H9 (cell line): ENCODE measurements at regions not wholly inside any gene's neighbourhood (a gene's known extent, or its start where the extent isn't known, plus 50 kb on each side); places are given as distances from the start of the nearest gene placed in this dataset.

Source experiments
- DNase-seq: peaks from one replicate; pipeline ENCODE4 v3.0.0-alpha.2; 2017
- H2AFZ ChIP-seq: one replicate; pipeline ENCODE4 v1.6.1; 2013; ENCODE audit warnings: mild to moderate bottlenecking, low read length, control low read depth, moderate library complexity
- H2AK5ac ChIP-seq: 2 replicates; pipeline ENCODE4 v1.6.1; 2013; ENCODE audit warnings: low read length, control low read depth, mixed read lengths; ENCODE audit not compliant: insufficient read length
- H2BK120ac ChIP-seq: one replicate; pipeline ENCODE4 v1.6.1; 2013; ENCODE audit warnings: low read depth, mild to moderate bottlenecking, low read length, control low read depth, inconsistent platforms; ENCODE audit not compliant: poor library complexity, severe bottlenecking
- H2BK12ac ChIP-seq: 2 replicates; pipeline ENCODE4 v1.6.1; 2013; ENCODE audit warnings: low read length, control low read depth, mixed read lengths, low read depth; ENCODE audit not compliant: insufficient read length
- H2BK15ac ChIP-seq: 2 replicates; pipeline ENCODE4 v1.6.1; 2013; ENCODE audit warnings: low read depth, low read length, control low read depth
- H2BK20ac ChIP-seq: one replicate; pipeline ENCODE4 v1.6.1; 2013; ENCODE audit warnings: low read depth, mild to moderate bottlenecking, low read length, control low read depth, inconsistent platforms; ENCODE audit not compliant: poor library complexity, severe bottlenecking
- H2BK5ac ChIP-seq: 2 replicates; pipeline ENCODE4 v1.6.1; 2013; ENCODE audit warnings: low read length, control low read depth, mixed read lengths; ENCODE audit not compliant: insufficient read length
- H3K14ac ChIP-seq: 2 replicates; pipeline ENCODE4 v1.6.1; 2013; ENCODE audit warnings: low read length, control low read depth; ENCODE audit not compliant: insufficient read depth
- H3K18ac ChIP-seq: 2 replicates; pipeline ENCODE4 v1.6.1; 2013; ENCODE audit warnings: low read depth, mild to moderate bottlenecking, mixed read lengths, low read length, control low read depth; ENCODE audit not compliant: insufficient read length
- H3K23ac ChIP-seq: 2 replicates; pipeline ENCODE4 v1.6.1; 2013; ENCODE audit warnings: low read length, control low read depth, mixed read lengths, low read depth; ENCODE audit not compliant: insufficient read length
- H3K23me2 ChIP-seq: 2 replicates; pipeline ENCODE4 v1.6.1; 2013; ENCODE audit warnings: low read depth, mild to moderate bottlenecking, mixed read lengths, low read length, control low read depth; ENCODE audit not compliant: insufficient read length, poor library complexity, severe bottlenecking
- H3K27ac ChIP-seq: 2 replicates; pipeline ENCODE4 v1.5.1; 2013; ENCODE audit warnings: low read length, control low read depth, mixed read lengths, low read depth; ENCODE audit not compliant: insufficient read length
- H3K27me3 ChIP-seq: 2 replicates; pipeline ENCODE4 v1.6.1; 2013; ENCODE audit warnings: low read length, control low read depth, inconsistent platforms; ENCODE audit not compliant: insufficient read depth
- H3K4ac ChIP-seq: 2 replicates; pipeline ENCODE4 v1.6.1; 2013; ENCODE audit warnings: low read depth, mild to moderate bottlenecking, control low read depth, inconsistent platforms, low read length, moderate library complexity
- H3K4me1 ChIP-seq: 2 replicates; pipeline ENCODE4 v1.6.1; 2013; ENCODE audit warnings: low read length, control low read depth, inconsistent platforms; ENCODE audit not compliant: insufficient read depth
- H3K4me2 ChIP-seq: 2 replicates; pipeline ENCODE4 v1.6.1; 2013; ENCODE audit warnings: low read length, control low read depth, mixed read lengths; ENCODE audit not compliant: insufficient read length, insufficient read depth
- H3K56ac ChIP-seq: 2 replicates; pipeline ENCODE4 v1.6.1; 2013; ENCODE audit warnings: low read depth, mild to moderate bottlenecking, mixed read lengths, low read length, control low read depth; ENCODE audit not compliant: insufficient read length
- H3K79me1 ChIP-seq: 2 replicates; pipeline ENCODE4 v1.6.1; 2013; ENCODE audit warnings: low read depth, mild to moderate bottlenecking, moderate library complexity, low read length, control low read depth, inconsistent platforms; ENCODE audit not compliant: insufficient read depth, poor library complexity, severe bottlenecking
- H3K79me2 ChIP-seq: 2 replicates; pipeline ENCODE4 v1.6.1; 2013; ENCODE audit warnings: low read length, control low read depth, inconsistent platforms; ENCODE audit not compliant: insufficient read depth
- H3K9ac ChIP-seq: 2 replicates; pipeline ENCODE4 v1.6.1; 2013; ENCODE audit warnings: low read length, control low read depth, mixed read lengths; ENCODE audit not compliant: insufficient read length; ENCODE audit errors: extremely low read depth
- H3K9me3 ChIP-seq: one replicate; pipeline ENCODE4 v1.6.1; 2013; ENCODE audit warnings: low read depth, low read length, inconsistent platforms; ENCODE audit not compliant: control insufficient read depth
- H3T11ph ChIP-seq: one replicate; pipeline ENCODE4 v1.6.1; 2013; ENCODE audit warnings: mild to moderate bottlenecking, low read length, control low read depth, inconsistent platforms
- H4K20me1 ChIP-seq: one replicate; pipeline ENCODE4 v1.6.1; 2013; ENCODE audit not compliant: control insufficient read depth, insufficient read length, insufficient read depth
- H4K5ac ChIP-seq: 2 replicates; pipeline ENCODE4 v1.6.1; 2013; ENCODE audit warnings: low read depth, mild to moderate bottlenecking, mixed read lengths, low read length, control low read depth; ENCODE audit not compliant: insufficient read length
- H4K8ac ChIP-seq: replicated peaks from 2 replicates; pipeline ENCODE4 v1.6.1; 2013; ENCODE audit warnings: low read length, control low read depth, mixed read lengths, low read depth; ENCODE audit not compliant: insufficient read length
- H4K91ac ChIP-seq: 2 replicates; pipeline ENCODE4 v1.6.1; 2013; ENCODE audit warnings: low read depth, mild to moderate bottlenecking, moderate library complexity, mixed read lengths, low read length, control low read depth; ENCODE audit not compliant: insufficient read length
- H3K27ac Mint-ChIP-seq, 3 experiments: 2 replicates in 2 of 3; 3 replicates in 1 of 3; pipeline ENCODE4 v1.8.0; 2020 to 2021; ENCODE audit warnings: mixed read lengths in 3 of 3, mild to moderate bottlenecking in 1 of 3, moderate library complexity in 1 of 3
- H3K27me3 Mint-ChIP-seq: 2 replicates; pipeline ENCODE4 v1.8.0; 2021; ENCODE audit warnings: low read depth, mild to moderate bottlenecking, moderate library complexity, mixed read lengths
- H3K36me3 Mint-ChIP-seq, 3 experiments: 2 replicates in 2 of 3; 3 replicates in 1 of 3; pipeline ENCODE4 v1.8.0; 2020 to 2021; ENCODE audit warnings: low read depth in 3 of 3, mixed read lengths in 3 of 3; ENCODE audit not compliant: insufficient read depth in 1 of 3
- H3K4me1 Mint-ChIP-seq, 2 experiments: 2 replicates each; pipeline ENCODE4 v1.8.0; 2020; ENCODE audit warnings: mixed read lengths in 2 of 2
- H3K4me3 Mint-ChIP-seq, 2 experiments: 2 replicates in 1 of 2; 3 replicates in 1 of 2; pipeline ENCODE4 v1.8.0; 2020 to 2021; ENCODE audit warnings: mild to moderate bottlenecking in 2 of 2, mixed read lengths in 2 of 2, moderate library complexity in 1 of 2
- H3K9me3 Mint-ChIP-seq, 2 experiments: 2 replicates in 1 of 2; 3 replicates in 1 of 2; pipeline ENCODE4 v1.8.0; 2020; ENCODE audit warnings: mild to moderate bottlenecking in 2 of 2, mixed read lengths in 2 of 2, moderate library complexity in 1 of 2
- WGBS: extraction: QIAGEN DNeasy Blood & Tissue Kit; methylation state at CpG from one replicate; pipeline ENCODE4 v1.1.7; 2013; ENCODE audit warnings: missing lambda C conversion rate, low lambda C conversion rate, mixed read lengths; ENCODE audit not compliant: insufficient read length; ENCODE audit errors: extremely low coverage; 5-methylcytosine and 5-hydroxymethylcytosine counted together
- TF ChIP-seq, protein P1 (sequence below): fragments of 200-600 bp; sonication (generic); conservative IDR thresholded peaks from 3 replicates; pipeline ENCODE4 v1.8.0; 2021; ENCODE audit warnings: antibody characterized with exemption, mild to moderate bottlenecking

DNA sequence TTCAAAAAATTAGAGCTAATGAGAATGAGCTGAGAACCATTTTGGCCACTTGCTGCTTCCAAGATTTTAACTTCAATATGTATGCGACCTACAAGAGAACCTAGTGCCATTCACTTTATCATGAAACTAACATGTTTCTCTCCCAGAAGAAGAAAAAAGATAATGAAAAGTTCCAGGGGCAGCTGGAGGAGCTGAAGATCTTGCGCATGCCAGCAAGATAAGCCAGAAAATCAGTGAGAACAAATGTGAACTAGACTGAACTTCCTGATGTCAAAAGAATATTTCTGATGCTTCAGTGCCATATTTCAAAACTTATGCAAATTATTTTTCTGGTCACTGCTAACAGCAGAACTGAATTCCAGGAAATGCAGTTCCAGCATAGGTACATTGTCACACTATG, 1265.1 kb downstream of the BRINP3 start:
- no peaks in the 10 kb centered on the region for H3K4me1 ChIP-seq
- H4K91ac ChIP-seq: no peak overlapping the region
- H3K56ac ChIP-seq: no peak overlapping the region
- H3K79me1 ChIP-seq: no peaks in the 10 kb centered on the region
- Mint-ChIP-seq H3K36me3 (peaks cover 0 to 7% (median 0%) of the 10 kb centered on the region in 3 experiments; a peak in 3 of 7 replicates), H3K9me3 (peaks cover 6 to 9% of the 10 kb centered on the region in 2 experiments; a peak in 3 of 5 replicates), H3K4me3 (no peak overlapping the region), H3K27ac (no peak overlapping the region), H3K27me3 (no peaks in the 10 kb centered on the region), H3K4me1 (no peaks in the 10 kb centered on the region)
- DNase-seq: no peak
- H2AFZ ChIP-seq: no peak overlapping the region
- H3K4ac ChIP-seq: no peak overlapping the region
- no peak overlapping the region for H2BK12ac ChIP-seq
- H2BK5ac ChIP-seq: no peak overlapping the region
- H2AK5ac ChIP-seq: no peak overlapping the region
- H3K23me2 ChIP-seq: no peaks in the 10 kb centered on the region
- H3K14ac ChIP-seq: no peak overlapping the region
- no CpG with 5 or more reads among the region's 2 CpGs for WGBS
- H4K8ac ChIP-seq: no peak overlapping the region
- H3K4me2 ChIP-seq: no peak overlapping the region
- H3K27ac ChIP-seq: no peak overlapping the region
- no peaks in the 10 kb centered on the region for H3K79me2 ChIP-seq
- no peak overlapping the region for H2BK20ac ChIP-seq
- H3K27me3 ChIP-seq: no peaks in the 10 kb centered on the region
- no peak overlapping the region for H2BK15ac ChIP-seq
- no peaks in the 10 kb centered on the region for H4K20me1 ChIP-seq
- no peak overlapping the region for H2BK120ac ChIP-seq
- no peak overlapping the region for H3K23ac ChIP-seq
- no peak overlapping the region for H4K5ac ChIP-seq
- H3K9me3 ChIP-seq: no peaks in the 10 kb centered on the region
- H3K18ac ChIP-seq: no peak overlapping the region
- TF ChIP-seq, protein P1, sequence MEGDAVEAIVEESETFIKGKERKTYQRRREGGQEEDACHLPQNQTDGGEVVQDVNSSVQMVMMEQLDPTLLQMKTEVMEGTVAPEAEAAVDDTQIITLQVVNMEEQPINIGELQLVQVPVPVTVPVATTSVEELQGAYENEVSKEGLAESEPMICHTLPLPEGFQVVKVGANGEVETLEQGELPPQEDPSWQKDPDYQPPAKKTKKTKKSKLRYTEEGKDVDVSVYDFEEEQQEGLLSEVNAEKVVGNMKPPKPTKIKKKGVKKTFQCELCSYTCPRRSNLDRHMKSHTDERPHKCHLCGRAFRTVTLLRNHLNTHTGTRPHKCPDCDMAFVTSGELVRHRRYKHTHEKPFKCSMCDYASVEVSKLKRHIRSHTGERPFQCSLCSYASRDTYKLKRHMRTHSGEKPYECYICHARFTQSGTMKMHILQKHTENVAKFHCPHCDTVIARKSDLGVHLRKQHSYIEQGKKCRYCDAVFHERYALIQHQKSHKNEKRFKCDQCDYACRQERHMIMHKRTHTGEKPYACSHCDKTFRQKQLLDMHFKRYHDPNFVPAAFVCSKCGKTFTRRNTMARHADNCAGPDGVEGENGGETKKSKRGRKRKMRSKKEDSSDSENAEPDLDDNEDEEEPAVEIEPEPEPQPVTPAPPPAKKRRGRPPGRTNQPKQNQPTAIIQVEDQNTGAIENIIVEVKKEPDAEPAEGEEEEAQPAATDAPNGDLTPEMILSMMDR: no peak
- H3K9ac ChIP-seq: no peak overlapping the region
- H3T11ph ChIP-seq: no peak overlapping the region
